Right forelimb (tissue), 1 donor: ENCODE measurements at regions not wholly inside any gene's neighbourhood (a gene's known extent, or its start where the extent isn't known, plus 50 kb on each side); places are given as distances from the start of the nearest gene placed in this dataset.

ENCODE experiments used
- DNase-seq: peaks from one replicate; pipeline ENCODE4 v3.0.0-alpha.2; 2018

DNA sequence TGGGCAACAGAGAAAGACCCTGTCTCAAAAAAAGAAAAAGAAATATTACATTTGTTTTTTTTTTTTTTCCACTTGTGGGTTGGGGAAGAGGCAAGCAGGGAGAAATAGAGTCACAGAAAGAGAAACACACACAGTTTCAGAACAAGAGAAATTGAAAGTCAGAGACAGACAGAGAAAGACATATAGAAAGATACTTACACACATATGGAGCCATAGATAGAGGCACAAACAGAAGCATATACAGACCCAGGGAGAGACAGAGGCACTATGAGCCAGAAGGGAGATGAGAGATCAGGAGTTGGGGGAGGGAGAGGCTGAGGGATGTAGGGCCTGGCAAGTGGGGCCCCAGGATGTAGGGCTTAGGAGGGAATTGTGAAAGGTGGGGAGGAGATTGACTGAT, 55.2 kb upstream of the GIMD1 start:
- no peak for DNase-seq

GRCh38 chr4:106422766-106423165, 54.2 kb upstream of the GIMD1 start:
- DNase-seq = no peak

DNA sequence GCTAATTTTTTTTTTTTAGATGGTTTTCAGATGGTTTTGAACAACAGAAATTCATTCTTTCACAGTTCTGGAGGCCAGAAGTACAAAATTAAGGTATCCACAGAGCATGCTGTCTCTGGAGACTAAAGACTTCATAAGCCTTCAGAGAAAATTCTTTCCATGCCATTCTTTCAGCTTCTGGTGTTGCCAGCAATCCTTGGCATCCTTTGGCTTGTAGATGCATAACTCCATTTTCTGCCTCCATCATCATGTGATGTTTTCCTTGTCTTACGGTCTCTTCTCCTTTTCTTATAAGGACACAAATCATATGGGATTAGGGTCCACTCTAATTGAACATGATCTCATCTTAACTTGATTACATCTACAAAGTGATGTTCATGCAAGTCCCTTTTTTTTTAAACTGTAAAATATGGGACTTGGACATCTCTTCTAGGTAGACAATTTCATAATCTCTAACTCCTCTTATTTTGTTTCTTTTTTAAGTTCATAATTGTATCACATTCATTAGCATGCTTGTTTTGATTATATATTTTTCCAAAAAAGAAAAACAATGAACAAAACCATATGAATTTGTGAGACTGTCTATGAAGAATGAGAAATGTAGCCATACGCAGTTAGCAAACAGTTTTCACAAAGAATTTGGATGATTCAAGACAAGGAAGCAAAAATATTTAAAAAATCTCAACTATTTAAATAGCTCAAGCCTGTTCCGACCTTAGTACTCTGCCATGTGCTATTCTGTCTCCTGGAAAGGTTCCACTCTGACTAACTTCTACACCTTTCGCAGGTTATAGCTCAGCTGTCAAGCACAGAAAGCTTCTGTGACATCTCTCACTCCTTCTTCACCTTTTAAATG, 53.1 kb upstream of the GIMD1 start:
- no peak for DNase-seq

DNA sequence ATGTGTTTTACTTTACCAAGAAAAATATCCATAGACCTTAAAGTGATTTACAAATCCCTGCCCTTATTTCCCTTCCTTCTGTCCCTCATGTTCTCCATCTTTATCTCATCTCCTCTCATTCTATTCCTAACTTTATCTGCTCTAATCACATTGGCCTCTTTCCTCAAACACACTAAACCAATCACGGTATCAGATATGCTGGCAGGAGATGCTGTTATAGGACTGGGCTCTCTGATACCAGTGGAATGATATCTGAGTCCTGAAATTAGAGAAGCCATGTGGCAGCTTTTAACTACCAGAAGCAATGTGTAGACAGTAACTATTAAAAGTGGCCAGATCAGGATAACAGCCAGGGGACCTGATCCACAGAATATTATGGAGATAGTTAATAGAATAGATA, 49.9 kb upstream of the GIMD1 start:
- no peak for DNase-seq
